PFSK-1 (cell line): ENCODE measurements at regions not wholly inside any gene's neighbourhood (a gene's known extent, or its start where the extent isn't known, plus 50 kb on each side); places are given as distances from the start of the nearest gene placed in this dataset.

Experiments
- POLR2AphosphoS5 ChIP-seq: IDR thresholded peaks from 2 replicates; pipeline ENCODE4 v1.6.1; 2012; ENCODE audit warnings: low read depth, mild to moderate bottlenecking, control low read depth, low read length, moderate library complexity
- REST ChIP-seq, 2 experiments: IDR thresholded peaks; 2 replicates each; pipeline versions ENCODE4 v1.6.1 to v1.8.0; 2011 to 2012; ENCODE audit warnings: low read depth in 2 of 2, low read length in 2 of 2, control low read depth in 1 of 2, inconsistent platforms in 1 of 2, mild to moderate bottlenecking in 1 of 2, moderate library complexity in 1 of 2; ENCODE audit not compliant: insufficient read depth in 1 of 2
- TAF1 ChIP-seq: IDR thresholded peaks from 2 replicates; pipeline ENCODE4 v1.6.1; 2012; ENCODE audit warnings: low read length, control low read depth, borderline replicate concordance; ENCODE audit not compliant: insufficient read depth

DNA sequence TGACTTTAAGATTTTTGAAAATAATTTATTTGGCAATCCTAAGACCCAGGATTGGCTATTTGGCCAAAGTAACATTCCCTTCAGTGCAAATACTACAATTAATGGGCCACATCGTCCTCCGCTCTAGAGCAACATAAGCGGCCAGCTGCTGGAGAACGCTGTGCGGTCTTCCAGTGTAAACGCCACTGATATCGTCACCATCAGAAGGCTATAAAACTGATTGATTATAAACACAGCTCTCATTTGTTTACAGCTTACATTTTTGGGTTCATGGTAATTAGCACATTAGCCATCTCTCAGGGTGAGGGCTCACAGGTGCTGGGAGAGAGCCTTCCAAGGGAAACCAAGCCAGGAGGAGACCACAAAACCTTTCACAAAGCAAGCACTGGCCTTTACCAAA, 130.1 kb upstream of the BMP4 start:
- TF ChIP-seq REST (IDR thresholded peaks at IDR 0.05; ENCODE audit: insufficient read depth in 1 of 2, low read depth in 2 of 2, low read length in 2 of 2) (no peak), TAF1 (no peak), POLR2AphosphoS5 (no peak)
